KMS-11 (cell line): ENCODE measurements at regions not wholly inside any gene's neighbourhood (a gene's known extent, or its start where the extent isn't known, plus 50 kb on each side); places are given as distances from the start of the nearest gene placed in this dataset.

ENCODE experiments used
- H2AFZ ChIP-seq: fragments of 200-600 bp; sonication (generic); 2 replicates; pipeline ENCODE4 v1.6.1; 2016; ENCODE audit warnings: antibody characterized with exemption, mixed run types, low read depth
- H3K27ac ChIP-seq: fragments of 200-600 bp; sonication (generic); 2 replicates; pipeline ENCODE4 v1.6.1; 2016; ENCODE audit warnings: mild to moderate bottlenecking, mixed run types
- H3K27me3 ChIP-seq: fragments of 200-600 bp; sonication (generic); 2 replicates; pipeline ENCODE4 v1.6.1; 2017; ENCODE audit warnings: mild to moderate bottlenecking, low read depth, mixed run types, moderate library complexity; ENCODE audit not compliant: insufficient read depth
- H3K36me3 ChIP-seq: fragments of 200-600 bp; sonication (generic); 2 replicates; pipeline ENCODE4 v1.6.1; 2017; ENCODE audit warnings: mild to moderate bottlenecking, mixed run types; ENCODE audit not compliant: insufficient read depth
- H3K4me1 ChIP-seq: fragments of 200-600 bp; sonication (generic); 2 replicates; pipeline ENCODE4 v1.6.1; 2016; ENCODE audit warnings: mild to moderate bottlenecking, low read depth, mixed run types; ENCODE audit not compliant: poor library complexity, severe bottlenecking
- H3K4me2 ChIP-seq: fragments of 200-600 bp; sonication (generic); 2 replicates; pipeline ENCODE4 v1.7.0; 2016; ENCODE audit warnings: mild to moderate bottlenecking, mixed run types
- H3K4me3 ChIP-seq: fragments of 200-600 bp; sonication (generic); IDR thresholded peaks from 2 replicates; pipeline ENCODE4 v1.6.1; 2017; ENCODE audit warnings: low read depth, low read length, mixed read lengths; ENCODE audit not compliant: insufficient read depth
- H3K79me2 ChIP-seq: fragments of 200-600 bp; sonication (generic); 2 replicates; pipeline ENCODE4 v1.6.1; 2016; ENCODE audit warnings: low read depth, mixed run types; ENCODE audit not compliant: insufficient read depth
- H3K9ac ChIP-seq: fragments of 200-600 bp; sonication (generic); 2 replicates; pipeline ENCODE4 v1.6.1; 2016; ENCODE audit warnings: mild to moderate bottlenecking, mixed run types
- H4K20me1 ChIP-seq: fragments of 200-600 bp; sonication (generic); 2 replicates; pipeline ENCODE4 v1.6.1; 2016; ENCODE audit warnings: mild to moderate bottlenecking, mixed run types; ENCODE audit not compliant: insufficient read depth
- TF ChIP-seq, protein P1 (sequence below): fragments of 200-600 bp; sonication (generic); conservative IDR thresholded peaks from 2 replicates; pipeline ENCODE4 v1.6.1; 2017; ENCODE audit warnings: low read depth, mild to moderate bottlenecking, antibody characterized with exemption, low read length, moderate library complexity, mixed read lengths

- H3K27ac ChIP-seq, result no peak overlapping the region
- no peak overlapping the region for H3K4me3 ChIP-seq
- no peaks in the 10 kb centered on the region for H4K20me1 ChIP-seq
- H3K27me3 ChIP-seq, result peaks cover 9% of the 10 kb centered on the region; the same call in 1 of the 2 replicates
- TF ChIP-seq, protein P1, sequence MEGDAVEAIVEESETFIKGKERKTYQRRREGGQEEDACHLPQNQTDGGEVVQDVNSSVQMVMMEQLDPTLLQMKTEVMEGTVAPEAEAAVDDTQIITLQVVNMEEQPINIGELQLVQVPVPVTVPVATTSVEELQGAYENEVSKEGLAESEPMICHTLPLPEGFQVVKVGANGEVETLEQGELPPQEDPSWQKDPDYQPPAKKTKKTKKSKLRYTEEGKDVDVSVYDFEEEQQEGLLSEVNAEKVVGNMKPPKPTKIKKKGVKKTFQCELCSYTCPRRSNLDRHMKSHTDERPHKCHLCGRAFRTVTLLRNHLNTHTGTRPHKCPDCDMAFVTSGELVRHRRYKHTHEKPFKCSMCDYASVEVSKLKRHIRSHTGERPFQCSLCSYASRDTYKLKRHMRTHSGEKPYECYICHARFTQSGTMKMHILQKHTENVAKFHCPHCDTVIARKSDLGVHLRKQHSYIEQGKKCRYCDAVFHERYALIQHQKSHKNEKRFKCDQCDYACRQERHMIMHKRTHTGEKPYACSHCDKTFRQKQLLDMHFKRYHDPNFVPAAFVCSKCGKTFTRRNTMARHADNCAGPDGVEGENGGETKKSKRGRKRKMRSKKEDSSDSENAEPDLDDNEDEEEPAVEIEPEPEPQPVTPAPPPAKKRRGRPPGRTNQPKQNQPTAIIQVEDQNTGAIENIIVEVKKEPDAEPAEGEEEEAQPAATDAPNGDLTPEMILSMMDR, result no peak
- no peaks in the 10 kb centered on the region for H3K36me3 ChIP-seq
- H3K4me2 ChIP-seq, result no peak overlapping the region
- peaks cover 57% of the 10 kb centered on the region for H3K4me1 ChIP-seq
- no peaks in the 10 kb centered on the region for H3K79me2 ChIP-seq
- no peak overlapping the region for H2AFZ ChIP-seq
- no peak overlapping the region for H3K9ac ChIP-seq
These were observed 197.6 kb downstream of the NDUFA10 start for GRCh38 chr2:239827523-239827890.

DNA sequence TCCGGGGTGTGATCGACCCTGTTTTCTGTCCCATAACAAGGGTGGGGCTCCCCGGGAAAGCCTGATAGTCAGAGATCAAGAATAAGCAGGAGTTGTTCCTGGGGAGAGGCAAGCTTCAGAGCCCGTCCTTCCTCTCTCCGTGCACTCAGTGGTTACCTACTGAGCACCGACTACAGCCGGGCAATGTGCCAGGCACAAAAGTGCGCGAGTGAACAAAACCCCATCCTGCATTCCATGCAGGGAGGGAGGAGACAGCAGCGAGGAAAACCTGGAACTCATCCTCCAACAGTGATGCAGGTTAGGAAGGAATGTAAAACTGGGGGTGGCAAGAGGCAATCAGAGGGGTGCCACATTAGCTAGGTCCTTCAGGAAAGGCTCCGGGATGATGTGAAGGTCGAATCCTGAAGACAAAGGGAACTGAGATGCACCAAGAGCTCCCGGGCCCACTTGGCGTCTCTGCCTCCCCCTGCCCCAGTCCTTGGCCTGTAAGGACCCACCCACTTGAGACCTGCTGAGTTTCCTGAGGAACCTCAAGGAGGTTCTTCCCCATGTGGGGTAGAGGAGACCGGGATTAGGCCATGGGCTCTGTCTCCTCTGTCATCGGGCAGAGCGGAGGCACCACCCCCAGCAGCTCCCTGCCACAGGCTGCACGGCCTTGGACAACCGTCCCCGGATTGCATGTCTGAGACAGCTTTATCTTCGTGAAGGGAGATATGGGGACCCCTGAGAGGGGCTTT, 198.2 kb downstream of the NDUFA10 start:
- Histone ChIP-seq H3K9ac (no peak overlapping the region), H4K20me1 (no peaks in the 10 kb centered on the region), H3K27me3 (peaks cover 11% of the 10 kb centered on the region; the same call in 1 of the 2 replicates), H3K36me3 (no peaks in the 10 kb centered on the region), H3K4me2 (no peak overlapping the region), H2AFZ (no peak overlapping the region), H3K27ac (no peak overlapping the region), H3K4me3 (no peak overlapping the region), H3K79me2 (no peaks in the 10 kb centered on the region), H3K4me1 (peaks cover 53% of the 10 kb centered on the region)
- TF ChIP-seq, protein P1, result no peak

DNA sequence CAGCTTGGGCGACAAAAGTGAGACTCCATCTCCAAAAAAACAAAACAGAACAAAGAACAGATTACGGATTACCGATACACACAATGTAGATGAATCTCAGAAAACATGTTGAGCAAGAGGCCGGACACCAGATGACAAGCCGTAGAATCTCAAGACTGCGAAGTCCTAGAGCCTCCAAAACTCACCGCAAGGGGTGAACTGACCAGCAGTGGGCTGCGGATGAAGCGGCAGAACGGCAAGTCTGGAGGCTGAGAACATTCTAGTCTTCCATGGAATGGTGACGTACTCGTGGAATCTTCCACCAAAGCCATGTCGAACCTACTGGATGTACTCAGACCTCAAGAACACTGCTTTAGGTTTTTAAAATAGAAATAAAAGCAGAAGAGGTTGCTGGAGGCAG, 198.8 kb downstream of the NDUFA10 start:
- Histone ChIP-seq H3K4me2 (no peak overlapping the region), H3K4me3 (no peak overlapping the region), H2AFZ (no peak overlapping the region), H3K27me3 (peaks cover 15% of the 10 kb centered on the region; the same call in 1 of the 2 replicates), H3K36me3 (no peaks in the 10 kb centered on the region), H3K27ac (no peak overlapping the region), H4K20me1 (no peaks in the 10 kb centered on the region), H3K4me1 (peaks cover 47% of the 10 kb centered on the region), H3K9ac (no peak overlapping the region), H3K79me2 (no peaks in the 10 kb centered on the region)
- TF ChIP-seq, protein P1, result no peak

DNA sequence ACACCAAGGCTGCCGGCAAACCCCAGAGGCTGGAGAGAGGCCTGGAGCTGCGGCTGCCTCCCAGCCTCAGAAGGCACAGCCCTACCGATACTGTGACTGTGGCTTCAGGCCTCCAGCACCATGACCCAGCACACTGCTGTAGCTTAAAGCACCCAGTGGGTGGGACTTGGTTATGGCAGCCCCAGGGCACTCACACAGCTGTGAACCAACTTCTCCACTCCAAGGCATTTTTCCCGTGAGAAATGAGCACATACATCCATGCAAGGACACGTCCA, 199.5 kb downstream of the NDUFA10 start:
- Histone ChIP-seq H3K4me2 (no peak overlapping the region), H3K36me3 (no peaks in the 10 kb centered on the region), H3K9ac (no peak overlapping the region), H3K27ac (no peak overlapping the region), H3K79me2 (no peaks in the 10 kb centered on the region), H3K4me1 (peaks cover 40% of the 10 kb centered on the region), H4K20me1 (no peaks in the 10 kb centered on the region), H3K4me3 (no peak overlapping the region), H3K27me3 (peaks cover 17% of the 10 kb centered on the region; the same call in 1 of the 2 replicates), H2AFZ (no peak overlapping the region)
- TF ChIP-seq, protein P1, result no peak
